Neuronal stem cell (in vitro differentiated cells): ENCODE measurements at regions not wholly inside any gene's neighbourhood (a gene's known extent, or its start where the extent isn't known, plus 50 kb on each side); places are given as distances from the start of the nearest gene placed in this dataset.

Source experiments
- DNase-seq: peaks from one replicate; pipeline ENCODE4 v3.0.0-alpha.2; 2013; ENCODE audit warnings: low spot score
- H2AFZ ChIP-seq: one replicate; pipeline ENCODE4 v1.6.1; 2013; ENCODE audit warnings: mild to moderate bottlenecking, low read length, inconsistent platforms
- H2AK5ac ChIP-seq: 2 replicates; pipeline ENCODE4 v1.6.1; 2013; ENCODE audit warnings: low read depth, mild to moderate bottlenecking, inconsistent platforms, low read length, moderate library complexity, mixed read lengths
- H2BK120ac ChIP-seq: 2 replicates; pipeline ENCODE4 v1.6.1; 2013; ENCODE audit warnings: low read depth, mild to moderate bottlenecking, inconsistent platforms, low read length, moderate library complexity, mixed read lengths
- H2BK12ac ChIP-seq: one replicate; pipeline ENCODE4 v1.6.1; 2013; ENCODE audit warnings: low read length, inconsistent platforms
- H2BK15ac ChIP-seq: 2 replicates; pipeline ENCODE4 v1.6.1; 2013; ENCODE audit warnings: mild to moderate bottlenecking, low read length, inconsistent platforms, mixed read lengths
- H2BK5ac ChIP-seq: one replicate; pipeline ENCODE4 v1.6.1; 2013; ENCODE audit warnings: inconsistent platforms, mild to moderate bottlenecking, low read length, moderate library complexity
- H3K14ac ChIP-seq: one replicate; pipeline ENCODE4 v1.6.1; 2013; ENCODE audit warnings: low read length, inconsistent platforms
- H3K18ac ChIP-seq: 2 replicates; pipeline ENCODE4 v1.6.1; 2013; ENCODE audit warnings: low read length, inconsistent platforms
- H3K23ac ChIP-seq: 2 replicates; pipeline ENCODE4 v1.6.1; 2013; ENCODE audit warnings: low read depth, mild to moderate bottlenecking, mixed read lengths, low read length, inconsistent platforms; ENCODE audit not compliant: poor library complexity
- H3K27ac ChIP-seq: replicated peaks from 3 replicates; pipeline ENCODE4 v1.5.1; 2013; ENCODE audit warnings: low read length, inconsistent platforms
- H3K27me3 ChIP-seq, 3 experiments: 2 replicates each; pipeline ENCODE4 v1.6.1; 2013; ENCODE audit warnings: low read length in 3 of 3, mild to moderate bottlenecking in 2 of 3, inconsistent platforms in 1 of 3, low read depth in 1 of 3, mixed read lengths in 1 of 3, moderate library complexity in 1 of 3; ENCODE audit not compliant: control insufficient read depth in 3 of 3, insufficient read depth in 3 of 3
- H3K36me3 ChIP-seq, 2 donors: replicated peaks in 1 of 2; 2 replicates each; pipeline ENCODE4 v1.6.1; 2013; ENCODE audit warnings: low read length in 2 of 2; ENCODE audit not compliant: control insufficient read depth in 2 of 2, insufficient read depth in 2 of 2
- H3K4ac ChIP-seq: 2 replicates; pipeline ENCODE4 v1.6.1; 2013; ENCODE audit warnings: inconsistent platforms, mild to moderate bottlenecking, low read length, moderate library complexity
- H3K4me1 ChIP-seq, 2 donors: 1 replicate in 1 of 2; 2 replicates in 1 of 2; pipeline ENCODE4 v1.6.1; 2013; ENCODE audit warnings: low read length in 2 of 2, low read depth in 1 of 2; ENCODE audit not compliant: control insufficient read depth in 2 of 2, insufficient read depth in 1 of 2
- H3K4me2 ChIP-seq: one replicate; pipeline ENCODE4 v1.6.1; 2013; ENCODE audit warnings: mild to moderate bottlenecking, low read length, inconsistent platforms; ENCODE audit not compliant: insufficient read depth, poor library complexity, severe bottlenecking
- H3K4me3 ChIP-seq, 2 donors: 2 replicates each; pipeline ENCODE4 v1.5.1; 2013; ENCODE audit warnings: low read length in 2 of 2, mild to moderate bottlenecking in 2 of 2, inconsistent platforms in 1 of 2, moderate library complexity in 1 of 2
- H3K79me1 ChIP-seq: one replicate; pipeline ENCODE4 v1.6.1; 2013; ENCODE audit warnings: low read depth, mild to moderate bottlenecking, inconsistent platforms, low read length, moderate library complexity
- H3K9ac ChIP-seq: one replicate; pipeline ENCODE4 v1.6.1; 2013; ENCODE audit warnings: mild to moderate bottlenecking, low read depth, low read length, inconsistent platforms; ENCODE audit not compliant: poor library complexity
- H3K9me3 ChIP-seq, 2 donors: replicated peaks in 1 of 2; 2 replicates each; pipeline versions ENCODE3 to v1.6.1; 2013; ENCODE audit warnings: low read length in 2 of 2, mild to moderate bottlenecking in 2 of 2, inconsistent platforms in 1 of 2, low read depth in 1 of 2, mixed read lengths in 1 of 2, moderate library complexity in 1 of 2; ENCODE audit not compliant: control insufficient read depth in 2 of 2, insufficient read depth in 1 of 2
- H4K8ac ChIP-seq: one replicate; pipeline ENCODE4 v1.6.1; 2013; ENCODE audit warnings: low read depth, mild to moderate bottlenecking, inconsistent platforms, low read length, moderate library complexity
- H4K91ac ChIP-seq: one replicate; pipeline ENCODE4 v1.6.1; 2013; ENCODE audit warnings: low read length, low read depth, mild to moderate bottlenecking, inconsistent platforms; ENCODE audit not compliant: poor library complexity
- WGBS, 2 donors: extraction: QIAGEN DNeasy Blood & Tissue Kit; methylation state at CpG; one replicate each; pipeline ENCODE4 v1.1.7; 2013; ENCODE audit warnings: missing lambda C conversion rate in 2 of 2, mixed read lengths in 1 of 2; ENCODE audit not compliant: insufficient read length in 2 of 2, insufficient replicate concordance in 1 of 2; ENCODE audit errors: extremely low coverage in 2 of 2; 5-methylcytosine and 5-hydroxymethylcytosine counted together

DNA sequence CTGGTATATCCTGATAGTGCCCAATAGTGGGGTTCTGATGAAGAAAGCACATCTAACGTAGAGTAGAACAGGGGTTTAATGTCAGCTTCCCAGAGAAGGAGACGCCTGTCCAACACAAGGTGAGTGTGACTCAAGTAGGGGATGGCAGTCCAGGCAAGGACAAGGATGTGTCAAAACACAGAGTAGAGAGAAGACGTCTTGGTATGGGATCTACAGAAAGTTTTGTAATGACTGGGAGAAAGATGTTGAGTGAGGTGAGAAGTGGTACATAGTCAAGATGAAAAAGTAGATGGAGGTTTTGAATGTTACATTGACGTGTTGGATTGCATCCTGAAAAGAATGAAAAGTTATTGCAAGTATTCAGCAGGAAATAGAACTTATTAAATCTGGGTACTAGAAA lies 124.4 kb downstream of the TMA16 start:
- no peak overlapping the region for H2AFZ ChIP-seq
- peaks cover 0 to under 1% of the 10 kb centered on the region in 2 donors for H3K4me1 ChIP-seq
- H3K9ac ChIP-seq = no peak overlapping the region
- no peaks in the 10 kb centered on the region for H3K36me3 ChIP-seq
- DNase-seq = no peak
- H3K14ac ChIP-seq = no peak overlapping the region
- no peak overlapping the region for H2BK120ac ChIP-seq
- H3K23ac ChIP-seq = no peak overlapping the region
- H3K9me3 ChIP-seq = no peaks in the 10 kb centered on the region
- no peak overlapping the region for H2BK5ac ChIP-seq
- no peak overlapping the region for H3K4ac ChIP-seq
- no peak overlapping the region for H3K4me2 ChIP-seq
- no peak overlapping the region for H2BK15ac ChIP-seq
- H3K27me3 ChIP-seq = no peaks in the 10 kb centered on the region
- no peaks in the 10 kb centered on the region for H3K79me1 ChIP-seq
- no peak overlapping the region for H2AK5ac ChIP-seq
- H4K91ac ChIP-seq = no peak overlapping the region
- H3K18ac ChIP-seq = no peak overlapping the region
- no peak overlapping the region for H3K4me3 ChIP-seq
- WGBS, 2 donors = no CpG with 5 or more reads among the region's 4 CpGs
- H4K8ac ChIP-seq = no peak overlapping the region
- no peak overlapping the region for H2BK12ac ChIP-seq
- no peak overlapping the region for H3K27ac ChIP-seq

DNA sequence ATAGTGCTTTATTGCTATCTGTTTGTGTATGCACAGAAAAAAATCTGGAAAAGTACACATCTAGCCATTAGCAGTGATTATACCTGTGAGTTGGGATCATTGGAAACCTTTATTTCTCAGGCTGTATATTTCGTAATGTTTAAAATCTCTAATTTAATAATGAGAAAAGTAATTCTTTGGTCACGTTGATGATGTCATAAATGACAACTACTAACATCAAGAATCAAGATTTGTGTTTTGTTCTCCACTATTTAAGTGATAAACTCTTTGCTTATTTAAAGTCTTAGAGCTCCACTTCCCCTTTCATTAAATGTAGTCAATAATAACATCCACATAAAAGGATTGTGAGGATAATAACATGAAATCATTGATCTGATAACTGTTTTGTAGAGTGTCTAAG lies 126.2 kb downstream of the TMA16 start:
- Histone ChIP-seq H2BK5ac (no peak overlapping the region), H3K79me1 (no peaks in the 10 kb centered on the region), H3K27me3 (no peaks in the 10 kb centered on the region), H2AFZ (no peak overlapping the region), H4K8ac (no peak overlapping the region), H3K9me3 (no peaks in the 10 kb centered on the region), H3K23ac (no peak overlapping the region), H3K27ac (no peak overlapping the region), H2AK5ac (no peak overlapping the region), H3K4me3 (no peak overlapping the region), H2BK15ac (no peak overlapping the region), H3K36me3 (no peaks in the 10 kb centered on the region), H2BK120ac (no peak overlapping the region), H3K18ac (no peak overlapping the region), H3K14ac (no peak overlapping the region), H3K4me1 (peaks cover 0 to 1% of the 10 kb centered on the region in 2 donors), H3K4ac (no peak overlapping the region), H3K9ac (no peak overlapping the region), H3K4me2 (no peak overlapping the region), H4K91ac (no peak overlapping the region), H2BK12ac (no peak overlapping the region)
- WGBS, 2 donors = no CpG with 5 or more reads among the region's 2 CpGs
- DNase-seq = no peak

DNA sequence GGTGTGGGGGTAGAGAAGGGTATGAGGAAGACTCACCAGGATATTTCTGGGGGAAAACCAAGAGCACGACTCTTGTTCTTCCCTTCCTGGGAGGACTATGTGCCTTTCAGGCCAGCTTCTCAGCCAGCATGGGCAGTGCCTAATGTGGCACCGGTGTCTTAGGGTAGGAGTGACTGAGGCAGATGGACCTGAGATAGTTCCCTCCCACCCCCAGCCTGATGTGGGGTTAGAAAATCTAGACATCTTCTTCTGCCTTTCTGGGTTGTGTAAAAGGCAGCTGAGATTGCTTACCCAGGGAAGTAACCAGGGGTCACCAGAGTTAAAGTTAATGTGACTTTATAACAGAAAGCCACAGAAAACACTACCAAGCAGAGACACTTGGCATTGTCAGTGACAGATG lies 127.3 kb downstream of the TMA16 start:
- H4K8ac ChIP-seq = no peak overlapping the region
- H2BK15ac ChIP-seq = no peak overlapping the region
- no peaks in the 10 kb centered on the region for H3K9me3 ChIP-seq
- no peak overlapping the region for H3K23ac ChIP-seq
- no peak overlapping the region for H2BK120ac ChIP-seq
- H3K18ac ChIP-seq = no peak overlapping the region
- no peak overlapping the region for H3K4me2 ChIP-seq
- H2BK5ac ChIP-seq = no peak overlapping the region
- H3K36me3 ChIP-seq = no peaks in the 10 kb centered on the region
- no peak overlapping the region for H2AK5ac ChIP-seq
- H3K27me3 ChIP-seq = no peaks in the 10 kb centered on the region
- H3K79me1 ChIP-seq = no peaks in the 10 kb centered on the region
- H3K14ac ChIP-seq = peak overlapping the region; percentile 96
- H2BK12ac ChIP-seq = peak overlapping the region; percentile 9
- H4K91ac ChIP-seq = no peak overlapping the region
- no peak overlapping the region for H3K9ac ChIP-seq
- DNase-seq = no peak
- no peak overlapping the region for H3K4me3 ChIP-seq
- peaks cover 0 to 1% of the 10 kb centered on the region in 2 donors for H3K4me1 ChIP-seq
- no peak overlapping the region for H3K27ac ChIP-seq
- H2AFZ ChIP-seq = no peak overlapping the region
- WGBS, 2 donors = no CpG with 5 or more reads among the region's 2 CpGs
- no peak overlapping the region for H3K4ac ChIP-seq

DNA sequence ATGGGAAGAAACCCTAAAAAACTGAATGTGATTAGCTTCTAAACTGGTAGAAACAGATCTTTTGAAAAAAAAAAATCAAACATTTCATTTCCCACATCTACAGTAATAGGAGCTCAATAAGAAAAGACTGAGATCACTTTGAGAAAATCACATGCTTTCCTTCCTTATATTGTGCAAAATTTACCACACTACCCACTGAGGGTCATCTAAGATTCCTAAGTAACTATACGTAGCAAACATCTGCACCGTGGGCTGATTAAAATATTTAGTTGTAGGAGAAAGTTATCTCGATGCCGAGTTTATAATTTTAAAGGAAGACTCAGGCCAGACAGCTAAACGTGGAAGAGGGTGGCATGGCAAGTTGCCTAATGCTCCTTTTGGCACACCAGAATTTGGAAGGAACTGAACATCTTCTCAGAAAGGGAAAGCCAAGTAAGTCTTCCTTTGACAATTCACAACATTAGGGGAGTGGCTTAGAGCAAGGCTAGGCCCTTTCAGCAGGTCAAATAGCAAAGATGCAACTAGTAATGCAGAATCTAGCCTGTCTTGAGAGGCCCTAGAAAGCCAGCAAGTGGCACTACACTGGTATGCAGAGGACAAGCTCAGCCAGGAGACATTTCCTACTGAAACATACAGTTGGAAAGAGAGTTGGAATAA lies 128.0 kb downstream of the TMA16 start:
- Histone ChIP-seq H4K91ac (no peak overlapping the region), H3K4me1 (peaks cover 0 to 1% of the 10 kb centered on the region in 2 donors), H4K8ac (no peak overlapping the region), H2BK15ac (no peak overlapping the region), H3K14ac (no peak overlapping the region), H3K4me2 (no peak overlapping the region), H2AFZ (no peak overlapping the region), H2AK5ac (no peak overlapping the region), H3K4me3 (no peak overlapping the region), H3K79me1 (no peaks in the 10 kb centered on the region), H3K18ac (no peak overlapping the region), H3K36me3 (no peaks in the 10 kb centered on the region), H3K9me3 (no peaks in the 10 kb centered on the region), H3K9ac (no peak overlapping the region), H2BK5ac (no peak overlapping the region), H3K23ac (no peak overlapping the region), H3K27ac (no peak overlapping the region), H2BK120ac (no peak overlapping the region), H3K27me3 (no peaks in the 10 kb centered on the region), H2BK12ac (no peak overlapping the region), H3K4ac (no peak overlapping the region)
- WGBS, 2 donors = no CpG with 5 or more reads among the region's 5 CpGs
- no peak for DNase-seq
